ENCODE measurements at regions not wholly inside any gene's neighbourhood (a gene's known extent, or its start where the extent isn't known, plus 50 kb on each side); places are given as distances from the start of the nearest gene placed in this dataset.
"Not testable (repeated sequence)": the region's sequence is repeated elsewhere in the genome, so short reads cannot be mapped to it uniquely, and the experiment has no call there.

GRCh38 chr4:188658958-188659522, 519.8 kb downstream of the TRIML1 start:
- H3K4me3 ChIP-seq (ENCODE audit: low read depth, low read length): no peak overlapping the region
- peak; percentile 1 for DNase-seq (ENCODE audit: low read depth)
- TF ChIP-seq CTCF (IDR thresholded peaks at IDR 0.05; ENCODE audit: insufficient read depth, low read depth, low read length): peak; percentile 40

GRCh38 chr4:188660796-188661195, 521.6 kb downstream of the TRIML1 start:
- H3K4me3 ChIP-seq (ENCODE audit: low read depth, low read length): no peak overlapping the region
- no peak for TF ChIP-seq CTCF (IDR thresholded peaks at IDR 0.05; ENCODE audit: insufficient read depth, low read depth, low read length)
- DNase-seq (ENCODE audit: low read depth): no peak

- TF ChIP-seq CTCF (IDR thresholded peaks at IDR 0.05; ENCODE audit: insufficient read depth, low read depth, low read length): no peak
- H3K4me3 ChIP-seq (ENCODE audit: low read depth, low read length): no peak overlapping the region
- no peak for DNase-seq (ENCODE audit: low read depth)
These were observed 522.3 kb downstream of the TRIML1 start for GRCh38 chr4:188661502-188661901.

- DNase-seq (ENCODE audit: low read depth): no peak
- TF ChIP-seq CTCF (IDR thresholded peaks at IDR 0.05; ENCODE audit: insufficient read depth, low read depth, low read length): no peak
- no peak overlapping the region for H3K4me3 ChIP-seq (ENCODE audit: low read depth, low read length)
These were observed 524.1 kb downstream of the TRIML1 start for GRCh38 chr4:188663369-188663768.

GRCh38 chr4:188665491-188666457, 526.5 kb downstream of the TRIML1 start:
- no peak for DNase-seq (ENCODE audit: low read depth)
- no peak overlapping the region for H3K4me3 ChIP-seq (ENCODE audit: low read depth, low read length)
- TF ChIP-seq CTCF (IDR thresholded peaks at IDR 0.05; ENCODE audit: insufficient read depth, low read depth, low read length): no peak

GRCh38 chr4:188678691-188679090, 539.5 kb downstream of the TRIML1 start:
- not testable (repeated sequence) for H3K4me3 ChIP-seq (ENCODE audit: low read depth, low read length); DNase-seq (ENCODE audit: low read depth)

GRCh38 chr4:188680004-188680666, 540.9 kb downstream of the TRIML1 start:
- no peak overlapping the region for H3K4me3 ChIP-seq (ENCODE audit: low read depth, low read length)
- DNase-seq (ENCODE audit: low read depth): no peak
- TF ChIP-seq CTCF (IDR thresholded peaks at IDR 0.05; ENCODE audit: insufficient read depth, low read depth, low read length): no peak
